GM10266 (cell line): ENCODE measurements at regions not wholly inside any gene's neighbourhood (a gene's known extent, or its start where the extent isn't known, plus 50 kb on each side); places are given as distances from the start of the nearest gene placed in this dataset.

Experiments used
- DNase-seq: peaks from one replicate; pipeline ENCODE4 v3.0.0; 2012; ENCODE audit errors: extremely low spot score
- TF ChIP-seq, protein P1 (sequence below): IDR thresholded peaks from 2 replicates; pipeline ENCODE4 v1.5.1; 2012; ENCODE audit warnings: mild to moderate bottlenecking, low read depth; ENCODE audit not compliant: control insufficient read depth, insufficient read depth; ENCODE audit errors: missing control alignments

DNA sequence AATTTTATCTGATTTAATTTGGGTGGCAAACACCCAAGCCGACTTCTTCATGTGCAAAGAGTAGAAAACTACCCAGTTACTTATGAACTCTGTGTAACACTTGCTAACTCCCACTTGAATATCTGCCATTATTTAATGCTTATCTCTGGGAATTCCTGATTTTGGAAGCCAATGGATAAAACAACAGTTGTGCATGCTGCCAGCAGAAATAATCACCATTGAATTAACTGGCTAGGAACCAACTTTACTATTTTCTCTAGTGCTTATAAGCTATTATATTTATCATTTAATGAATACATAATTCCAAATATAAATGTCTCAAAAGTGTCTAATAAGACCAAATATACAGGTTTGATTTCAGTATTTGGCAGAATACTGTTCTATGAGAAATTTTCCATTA is 85.7 kb downstream of the IZUMO3 start:
- TF ChIP-seq, protein P1, sequence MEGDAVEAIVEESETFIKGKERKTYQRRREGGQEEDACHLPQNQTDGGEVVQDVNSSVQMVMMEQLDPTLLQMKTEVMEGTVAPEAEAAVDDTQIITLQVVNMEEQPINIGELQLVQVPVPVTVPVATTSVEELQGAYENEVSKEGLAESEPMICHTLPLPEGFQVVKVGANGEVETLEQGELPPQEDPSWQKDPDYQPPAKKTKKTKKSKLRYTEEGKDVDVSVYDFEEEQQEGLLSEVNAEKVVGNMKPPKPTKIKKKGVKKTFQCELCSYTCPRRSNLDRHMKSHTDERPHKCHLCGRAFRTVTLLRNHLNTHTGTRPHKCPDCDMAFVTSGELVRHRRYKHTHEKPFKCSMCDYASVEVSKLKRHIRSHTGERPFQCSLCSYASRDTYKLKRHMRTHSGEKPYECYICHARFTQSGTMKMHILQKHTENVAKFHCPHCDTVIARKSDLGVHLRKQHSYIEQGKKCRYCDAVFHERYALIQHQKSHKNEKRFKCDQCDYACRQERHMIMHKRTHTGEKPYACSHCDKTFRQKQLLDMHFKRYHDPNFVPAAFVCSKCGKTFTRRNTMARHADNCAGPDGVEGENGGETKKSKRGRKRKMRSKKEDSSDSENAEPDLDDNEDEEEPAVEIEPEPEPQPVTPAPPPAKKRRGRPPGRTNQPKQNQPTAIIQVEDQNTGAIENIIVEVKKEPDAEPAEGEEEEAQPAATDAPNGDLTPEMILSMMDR, result no peak
- DNase-seq, result no peak

- TF ChIP-seq, protein P1, result no peak
- DNase-seq, result no peak
Observed at GRCh38 chr9:24451346-24451745, 94.4 kb downstream of the IZUMO3 start.

GRCh38 chr9:24449976-24450375 is 95.7 kb downstream of the IZUMO3 start:
- TF ChIP-seq, protein P1, result no peak
- DNase-seq, result no peak

DNA sequence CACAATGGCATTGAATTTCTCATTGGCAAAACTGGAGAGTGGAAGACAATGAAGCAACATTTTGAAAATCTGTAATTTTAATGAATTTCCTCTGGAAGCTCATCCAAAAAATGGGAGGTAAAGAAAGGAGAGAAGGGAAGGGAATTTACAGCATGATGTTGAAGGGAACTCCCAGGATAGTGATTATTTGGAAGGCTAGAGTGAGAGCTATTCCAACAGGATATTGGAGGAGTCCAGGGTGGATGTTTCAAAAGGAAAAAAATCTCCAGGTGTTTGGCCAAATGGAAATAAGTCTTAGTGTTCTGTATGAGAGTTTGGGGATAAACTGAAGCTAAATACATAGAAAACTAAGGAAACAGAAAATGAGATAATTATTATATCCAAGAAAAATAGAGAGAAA is 106.2 kb downstream of the IZUMO3 start:
- DNase-seq, result no peak
- TF ChIP-seq, protein P1, result no peak

GRCh38 chr9:24438876-24439275 is 106.8 kb downstream of the IZUMO3 start:
- DNase-seq, result no peak

GRCh38 chr9:24436761-24437160 is 108.9 kb downstream of the IZUMO3 start:
- DNase-seq, result no peak
- TF ChIP-seq, protein P1, result no peak

More at GRCh38 chr9:24438876-24439275, 106.8 kb downstream of the IZUMO3 start:
- TF ChIP-seq, protein P1, result no peak

DNA sequence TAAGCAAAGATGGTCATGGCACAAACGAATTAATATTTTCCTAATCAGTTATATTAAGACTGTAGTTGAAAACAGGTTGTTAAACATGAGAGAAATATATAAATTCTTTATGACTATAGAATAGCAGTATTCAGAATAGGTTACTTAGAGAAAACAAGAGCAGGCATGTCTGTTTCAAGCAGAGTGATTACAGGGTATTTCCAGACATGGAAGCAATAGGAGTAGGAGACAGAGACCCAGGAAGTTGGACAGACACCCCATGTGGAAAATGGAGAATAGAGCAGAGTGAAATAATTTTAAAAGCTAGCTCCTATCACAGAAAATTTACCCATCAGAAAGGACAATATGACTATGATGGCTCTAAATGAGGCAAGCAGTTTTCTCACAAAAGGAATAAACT is 111.5 kb downstream of the IZUMO3 start:
- TF ChIP-seq, protein P1, result no peak
- no peak for DNase-seq

DNA sequence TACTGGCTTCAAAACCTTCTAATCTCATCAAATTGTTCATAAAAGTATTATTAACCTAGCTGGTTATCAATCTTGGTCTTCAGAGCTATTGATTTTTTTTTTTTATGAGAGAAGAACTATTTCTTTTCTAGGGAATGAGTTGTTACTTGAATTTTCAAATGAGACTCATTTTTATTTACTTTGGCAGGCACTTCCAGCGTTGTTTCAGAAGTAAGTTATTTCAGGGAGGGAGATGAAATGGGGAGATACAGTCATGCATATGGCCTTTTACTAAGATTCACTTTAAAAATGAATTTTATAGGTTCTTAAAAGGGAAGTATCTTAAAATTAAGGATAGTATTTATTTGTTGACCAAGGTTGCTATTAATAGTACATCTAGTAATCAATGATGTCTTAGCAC is 129.6 kb downstream of the IZUMO3 start:
- DNase-seq, result no peak
- TF ChIP-seq, protein P1, result no peak
